ENCODE measurements at regions not wholly inside any gene's neighbourhood (a gene's known extent, or its start where the extent isn't known, plus 50 kb on each side); places are given as distances from the start of the nearest gene placed in this dataset.
"Not testable (repeated sequence)": the region's sequence is repeated elsewhere in the genome, so short reads cannot be mapped to it uniquely, and the experiment has no call there.

DNA sequence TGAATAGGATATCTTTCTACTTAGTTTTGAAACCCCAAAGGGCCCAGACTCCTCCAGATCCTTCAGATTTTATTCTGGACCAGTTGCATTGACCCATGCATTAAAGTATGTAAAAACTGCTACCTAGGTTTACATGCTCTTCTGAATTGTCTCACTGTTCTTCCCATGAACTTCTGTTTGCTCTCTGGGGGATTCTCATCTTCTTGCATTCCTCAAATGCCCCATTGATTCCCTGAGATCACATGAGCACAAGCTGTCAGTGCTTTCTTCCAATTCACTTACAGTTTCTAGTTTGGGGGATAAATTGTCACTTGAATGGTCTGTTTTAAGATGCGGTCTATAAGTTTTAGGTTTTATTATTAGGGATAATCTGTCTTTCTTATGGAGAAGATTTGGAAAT lies 188.9 kb upstream of the KIF2B start:
- no peak for DNase-seq (ENCODE audit: low read depth)

DNA sequence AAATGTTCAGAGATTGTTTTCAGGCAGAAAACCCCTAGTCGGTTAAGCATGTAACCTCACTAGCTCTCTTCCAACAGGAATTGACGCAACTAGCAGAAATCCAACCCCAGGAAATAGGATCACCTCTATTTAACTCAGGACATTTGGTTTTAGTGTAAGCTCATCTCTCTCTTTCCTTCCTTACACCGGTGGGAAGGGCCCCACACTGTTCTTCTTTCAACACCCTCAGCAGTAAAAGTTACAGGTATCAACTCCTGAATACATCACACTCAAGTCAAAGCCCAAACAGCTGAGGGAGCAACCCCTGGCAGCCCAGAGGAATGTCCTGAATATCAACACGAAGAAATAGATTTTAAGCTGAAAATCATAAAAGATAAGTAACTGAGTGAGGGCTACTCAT lies 191.2 kb upstream of the KIF2B start:
- DNase-seq (ENCODE audit: low read depth): no peak

DNA sequence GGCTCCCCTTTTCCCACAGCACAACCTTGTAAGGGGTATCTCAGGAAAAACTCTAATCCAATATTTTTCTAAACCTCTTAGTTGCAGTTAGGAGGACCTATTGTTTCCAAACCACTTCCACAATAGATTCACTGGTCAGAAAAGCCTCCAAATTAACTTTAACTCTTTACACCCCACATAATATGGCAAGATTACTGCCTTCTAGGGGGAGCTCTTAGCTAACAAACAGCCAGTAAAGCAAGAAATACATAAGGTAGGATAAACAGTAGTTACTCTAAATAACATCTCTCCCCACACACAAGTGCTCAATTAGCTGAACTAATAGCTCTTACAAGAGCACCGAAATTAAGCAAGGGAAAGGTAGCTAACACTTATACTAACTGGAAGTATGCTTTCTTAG lies 192.1 kb upstream of the KIF2B start:
- no peak for DNase-seq (ENCODE audit: low read depth)

DNA sequence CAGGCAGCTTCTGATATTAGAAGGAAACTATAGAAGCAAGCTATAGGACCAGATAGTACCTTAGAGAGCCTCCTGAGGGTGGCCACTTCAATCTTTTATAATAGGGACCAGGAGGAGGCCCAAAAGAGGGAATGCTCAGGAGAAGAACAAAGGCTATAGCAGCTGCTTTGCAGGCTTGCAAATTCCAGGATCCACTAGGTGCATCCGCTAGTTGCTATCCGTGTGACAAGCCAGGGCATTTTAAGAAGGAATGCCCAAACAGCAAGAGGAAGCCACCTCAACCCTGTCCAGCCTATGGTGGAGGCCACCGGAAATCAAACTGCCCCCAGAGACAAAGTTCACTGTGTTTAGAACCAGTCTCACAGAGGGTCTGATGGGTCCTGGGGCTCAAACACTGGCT lies 192.6 kb upstream of the KIF2B start:
- no peak for DNase-seq (ENCODE audit: low read depth)

DNA sequence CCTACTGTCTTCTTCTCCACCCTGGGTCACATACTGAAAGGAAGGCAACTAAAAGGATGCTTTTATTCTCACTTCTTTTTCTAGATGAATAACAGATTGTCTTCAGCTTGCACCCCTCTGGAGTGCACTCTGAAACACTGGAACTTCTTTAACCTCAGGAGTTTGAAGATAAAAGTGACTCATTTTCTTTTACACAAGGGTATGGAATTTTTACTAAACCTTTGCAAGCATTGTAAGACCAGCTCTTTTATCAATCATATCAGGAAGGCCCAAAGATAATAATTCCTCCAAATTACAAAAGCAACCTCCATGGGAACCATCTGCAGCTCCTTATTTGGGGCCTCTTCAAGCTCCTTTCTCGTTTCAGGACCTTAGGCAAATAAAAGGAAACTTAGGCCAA lies 193.5 kb upstream of the KIF2B start:
- DNase-seq (ENCODE audit: low read depth): peak; percentile 18

DNA sequence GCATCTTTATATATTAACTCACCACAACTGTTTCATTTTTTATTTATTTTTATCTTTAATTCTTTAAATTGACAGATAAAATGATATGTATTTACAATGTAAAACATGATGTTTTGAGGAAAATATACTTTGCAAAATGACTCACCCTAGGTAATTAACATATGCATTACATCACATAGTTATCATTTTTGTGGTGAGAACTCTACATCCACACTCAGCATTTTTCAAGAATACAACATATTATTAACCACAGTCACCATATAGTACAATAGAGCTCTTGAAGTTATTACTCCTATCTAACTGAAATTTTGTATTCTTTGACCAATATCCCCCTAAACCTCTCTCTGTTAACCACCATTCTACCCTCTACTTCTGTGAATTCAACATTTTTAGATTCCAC lies 194.7 kb upstream of the KIF2B start:
- peak; percentile 48 for DNase-seq (ENCODE audit: low read depth)

DNA sequence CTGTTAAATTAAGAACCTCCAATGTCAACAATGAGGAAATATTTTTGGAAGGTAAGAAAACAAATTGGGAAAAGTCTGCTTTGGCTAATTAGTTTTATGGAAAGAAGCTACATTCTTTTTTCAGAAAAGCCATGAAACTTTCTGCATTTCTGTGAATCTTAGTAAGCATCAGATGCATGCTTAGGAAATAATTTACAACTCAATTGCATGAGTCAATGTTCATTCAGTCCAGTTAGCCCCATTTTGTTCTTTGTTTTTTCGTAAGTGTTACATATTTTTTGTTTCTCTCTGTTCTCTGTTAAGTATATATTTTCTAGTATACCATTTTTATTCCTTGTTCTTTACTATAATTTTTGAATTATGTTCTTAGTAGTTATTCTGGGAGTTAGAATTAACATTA lies 195.2 kb upstream of the KIF2B start:
- DNase-seq (ENCODE audit: low read depth): peak; percentile 53

DNA sequence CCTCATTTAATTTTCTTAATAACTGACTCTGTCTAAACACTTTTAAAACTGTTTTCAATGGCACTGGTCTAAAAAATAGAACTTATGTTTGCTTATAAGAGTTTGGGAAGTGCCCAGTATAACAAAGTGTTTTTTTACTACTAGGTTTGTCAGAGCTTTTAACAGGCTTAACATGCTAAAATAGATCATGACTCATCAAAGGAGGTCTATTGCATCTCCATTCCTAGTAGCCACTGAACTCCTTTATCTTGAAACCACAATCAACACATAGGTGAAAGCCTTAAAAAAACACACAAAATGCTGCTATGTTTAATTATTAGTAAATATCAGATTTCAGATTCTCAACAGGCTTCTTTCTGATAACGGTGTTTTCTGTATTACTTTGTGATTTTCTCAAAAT lies 196.4 kb upstream of the KIF2B start:
- peak; percentile 66 for DNase-seq (ENCODE audit: low read depth)

DNA sequence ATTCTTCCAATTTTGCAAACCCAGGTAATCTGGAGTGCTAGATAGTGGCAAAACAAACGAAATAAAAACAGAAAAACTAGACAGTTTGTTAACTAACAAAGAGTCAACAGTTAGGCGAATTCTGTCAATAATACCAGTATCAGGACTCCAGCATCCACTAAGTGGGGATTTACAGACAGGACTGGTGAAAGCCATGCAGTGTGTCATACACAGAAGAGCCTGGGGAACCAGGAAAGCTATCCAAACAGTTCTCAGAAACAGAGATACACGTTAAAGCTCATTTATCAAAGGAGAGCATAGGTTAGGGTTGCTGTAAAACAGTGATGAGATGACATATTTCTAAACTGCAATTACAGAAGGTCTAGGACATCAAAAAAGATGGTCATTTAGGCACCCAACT lies 203.7 kb upstream of the KIF2B start:
- DNase-seq (ENCODE audit: low read depth): no peak

DNA sequence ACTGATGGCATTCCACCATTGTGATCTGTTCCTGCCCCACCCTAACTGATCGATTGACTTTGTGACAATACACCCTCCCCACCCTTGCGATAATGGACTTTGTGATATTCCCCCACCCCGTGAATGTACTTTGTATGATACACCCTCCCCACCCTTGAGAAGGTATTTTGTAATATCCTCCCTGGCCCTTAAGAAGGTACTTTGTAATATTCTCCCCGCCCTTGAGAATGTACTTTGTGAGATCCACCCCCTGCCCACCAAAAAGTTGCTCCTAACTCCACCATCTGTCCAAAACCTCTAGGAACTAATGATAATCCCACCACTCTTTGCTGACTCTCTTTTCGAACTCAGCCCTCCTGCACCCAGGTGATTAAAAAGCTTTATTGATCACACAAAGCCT lies 214.5 kb upstream of the KIF2B start:
- DNase-seq (ENCODE audit: low read depth): not testable (repeated sequence)

DNA sequence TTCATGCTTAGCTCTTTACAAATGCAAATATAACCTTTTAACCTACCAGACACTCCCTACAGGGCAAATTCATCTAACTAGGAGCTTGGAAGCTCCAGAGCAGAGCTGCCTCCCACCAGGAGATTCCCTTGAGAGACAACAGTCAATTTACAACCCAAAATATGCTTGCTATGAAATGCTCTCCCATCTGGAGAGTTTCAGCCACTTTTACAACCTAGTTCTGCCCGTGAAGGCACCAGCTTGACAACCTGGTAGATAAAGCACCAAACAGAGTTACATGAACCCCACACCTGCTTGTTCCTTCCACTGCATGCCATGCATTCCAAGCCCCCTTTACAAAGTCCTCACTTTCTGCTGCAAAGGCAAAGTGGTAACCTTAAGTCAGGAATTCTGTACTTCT lies 215.3 kb upstream of the KIF2B start:
- no peak for DNase-seq (ENCODE audit: low read depth)

DNA sequence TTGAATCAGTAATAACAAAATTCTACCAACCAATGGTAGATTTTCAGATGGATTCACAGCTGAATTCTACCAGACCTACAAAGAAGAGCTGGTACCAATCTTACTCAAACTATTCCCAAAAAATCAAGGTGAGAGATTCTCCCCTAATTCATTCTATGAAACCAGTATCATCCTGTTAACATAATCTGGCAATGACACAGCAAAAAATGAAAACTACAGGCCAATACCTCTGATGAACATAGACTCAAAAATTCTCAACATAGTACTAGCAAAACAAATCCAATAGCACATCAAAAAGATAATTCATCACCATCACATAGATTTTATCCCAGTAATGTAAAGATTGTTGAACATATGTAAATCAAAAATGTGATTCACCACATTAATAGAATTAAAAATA lies 234.4 kb upstream of the KIF2B start:
- no peak for DNase-seq (ENCODE audit: low read depth)

DNA sequence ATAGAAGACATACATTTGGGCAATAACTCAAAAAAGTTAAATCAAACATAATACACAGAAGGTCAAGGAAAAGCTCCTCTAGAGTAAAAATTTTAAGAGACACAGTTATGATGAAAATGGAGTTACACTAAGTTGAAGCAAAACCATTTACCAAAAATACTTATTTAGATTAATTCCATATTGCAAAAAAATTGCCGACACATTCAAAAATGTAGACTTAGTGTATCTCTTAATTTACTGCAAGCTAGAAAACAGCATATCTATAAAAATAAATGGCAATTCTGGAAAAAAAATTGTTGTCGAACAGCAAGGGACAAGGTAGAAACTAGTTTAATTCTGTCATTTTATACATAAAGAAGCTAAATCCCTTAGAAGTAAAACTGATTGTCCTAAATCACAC lies 248.7 kb upstream of the KIF2B start:
- no peak for DNase-seq (ENCODE audit: low read depth)

DNA sequence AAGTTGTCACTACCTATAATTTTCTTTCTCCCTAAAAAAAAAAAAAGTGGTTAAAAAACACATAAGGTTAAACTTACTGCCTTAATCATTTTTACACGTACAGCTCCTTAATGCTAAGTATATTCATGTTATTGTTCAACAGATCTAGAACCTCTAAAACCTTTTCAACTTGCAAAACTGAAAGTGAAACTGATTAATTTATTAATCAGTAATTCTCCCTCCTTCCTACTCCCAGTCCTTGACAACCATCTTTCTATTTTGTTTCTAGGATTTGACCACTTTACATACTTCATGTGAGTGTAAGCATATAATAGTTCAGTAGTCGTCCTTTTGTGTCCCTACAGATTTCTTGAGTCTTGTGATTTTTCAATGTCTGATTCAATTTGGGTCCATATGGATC lies 251.4 kb upstream of the KIF2B start:
- DNase-seq (ENCODE audit: low read depth): peak; percentile 2

DNA sequence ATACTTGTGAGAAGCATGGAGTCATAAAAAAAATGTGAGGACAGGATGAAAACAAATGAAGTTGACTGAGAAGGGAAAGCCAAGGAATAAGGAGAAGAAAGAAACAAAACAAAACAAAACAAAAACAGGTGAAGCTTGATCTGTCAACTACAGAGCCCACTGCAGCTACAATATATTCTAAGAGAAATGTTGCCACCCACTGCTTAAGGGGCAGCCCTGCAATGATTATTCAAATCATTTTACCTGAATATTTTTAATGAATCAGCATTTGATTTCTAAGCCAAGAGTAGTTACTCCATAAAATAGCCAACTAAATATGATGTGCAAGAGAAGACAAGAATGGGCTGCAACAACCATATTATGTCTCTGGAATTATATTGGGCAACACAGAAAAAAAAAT lies 252.0 kb upstream of the KIF2B start:
- DNase-seq (ENCODE audit: low read depth): no peak

DNA sequence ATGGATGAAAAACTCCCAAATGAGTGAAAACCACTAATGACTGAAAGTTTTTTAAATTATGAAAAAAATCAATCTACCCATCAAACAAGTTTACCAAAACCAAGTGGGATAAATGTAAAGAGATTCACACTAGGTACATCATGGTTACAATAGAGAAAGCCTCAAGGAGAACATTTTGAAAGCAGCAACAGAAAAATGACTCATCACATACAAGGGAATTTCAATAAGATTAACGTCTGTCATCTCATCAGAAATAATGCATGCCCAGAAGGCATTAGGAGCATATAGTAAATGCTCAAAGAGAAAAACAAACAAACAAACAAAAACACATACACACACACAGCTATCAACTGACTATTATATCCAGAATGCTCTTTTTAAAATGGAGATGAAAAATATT lies 261.8 kb upstream of the KIF2B start:
- no peak for DNase-seq (ENCODE audit: low read depth)

DNA sequence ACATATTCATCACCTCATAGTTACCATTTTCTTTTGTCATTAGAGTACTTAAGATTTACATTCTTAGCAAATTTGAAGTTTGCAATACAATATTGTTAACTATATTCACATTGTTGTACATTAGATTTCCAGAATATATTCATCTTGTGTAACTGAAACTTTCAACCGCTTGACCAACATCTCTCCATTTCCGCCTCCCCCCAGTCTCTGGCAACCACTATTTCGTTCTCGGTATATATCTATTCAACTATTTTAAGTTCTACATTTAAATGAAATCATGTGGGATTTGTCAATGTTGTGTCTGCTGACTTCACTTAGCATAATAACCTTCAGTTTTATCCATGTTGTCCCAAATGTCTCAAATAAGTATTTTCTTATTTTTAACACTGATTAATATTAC lies 274.5 kb upstream of the KIF2B start:
- DNase-seq (ENCODE audit: low read depth): no peak

DNA sequence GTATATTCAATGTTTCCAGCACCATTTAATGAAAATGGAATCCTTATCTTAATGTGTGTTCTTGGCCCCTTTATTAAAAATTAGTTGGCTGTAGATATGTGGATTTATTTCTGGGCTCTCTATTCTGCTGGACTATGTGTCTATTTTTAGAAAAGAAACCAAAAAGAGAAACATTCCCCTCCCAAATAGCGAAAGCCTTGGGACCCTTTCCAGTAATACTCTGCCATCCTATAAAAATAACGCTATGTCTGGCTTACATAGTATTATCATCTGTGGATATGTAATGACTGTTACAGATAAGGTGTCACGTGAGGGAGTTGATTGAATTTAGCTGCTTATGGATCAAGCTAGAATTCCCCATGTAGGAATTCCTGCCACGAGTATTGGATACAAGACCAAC lies 279.3 kb upstream of the KIF2B start:
- DNase-seq (ENCODE audit: low read depth): no peak

DNA sequence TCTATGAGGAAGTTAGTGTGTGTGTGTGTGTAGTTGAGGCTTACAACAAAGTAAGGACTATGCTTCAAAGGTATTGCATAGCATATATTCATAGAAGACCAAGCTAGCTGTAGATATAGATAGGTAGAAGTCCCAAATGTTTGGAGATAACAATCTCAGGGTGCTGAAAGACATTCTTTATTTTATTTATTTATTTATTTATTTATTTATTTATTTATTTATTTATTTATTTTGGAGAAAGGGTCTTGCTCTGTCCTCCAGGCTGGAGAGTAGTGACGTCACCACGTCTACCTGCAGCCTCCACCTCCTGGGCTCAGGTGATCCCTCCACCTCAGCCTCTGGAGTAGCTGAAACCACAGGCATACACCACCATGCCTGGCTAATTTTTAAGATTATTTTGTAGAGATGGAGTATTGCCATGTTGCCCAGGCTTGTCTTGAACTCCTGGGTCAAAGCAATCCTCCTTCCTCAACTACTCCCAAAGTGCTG lies 284.6 kb upstream of the KIF2B start:
- DNase-seq (ENCODE audit: low read depth): no peak

DNA sequence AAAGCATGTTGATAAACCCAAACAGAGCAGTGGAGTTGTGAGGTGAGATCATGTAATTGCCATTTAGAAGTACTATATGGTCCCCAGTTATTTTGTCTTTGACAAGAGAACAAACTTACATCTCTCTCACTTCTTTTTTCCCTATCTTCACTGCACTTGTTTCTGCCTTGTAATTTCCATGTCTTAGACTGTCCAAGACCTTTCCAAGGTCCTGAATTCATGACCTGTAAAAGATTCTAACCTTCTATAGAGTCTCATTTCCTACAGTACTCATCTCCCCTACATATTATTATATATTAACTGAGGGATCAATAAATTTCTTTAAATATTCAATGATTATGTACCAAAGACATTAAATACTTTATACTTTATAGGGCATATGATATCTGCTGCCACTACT lies 295.3 kb upstream of the KIF2B start:
- DNase-seq (ENCODE audit: low read depth): no peak

DNA sequence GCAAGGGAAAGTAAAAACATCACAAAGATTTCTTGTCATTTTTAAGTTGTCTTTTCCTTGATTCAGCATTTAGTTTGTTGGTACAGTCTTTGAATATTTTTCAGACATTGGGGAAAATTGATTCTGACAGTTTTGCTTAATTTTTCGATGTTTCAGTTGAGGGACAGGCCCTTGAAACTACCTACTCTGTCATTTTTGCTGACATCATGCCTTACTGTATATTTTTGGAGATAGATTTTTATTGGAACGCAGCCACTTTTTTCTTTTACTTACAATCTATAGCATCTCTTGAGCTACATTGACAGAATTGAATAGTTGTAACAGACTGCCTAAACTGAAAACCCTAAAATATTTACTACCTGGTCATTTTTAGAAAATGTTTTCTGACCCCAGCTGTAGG lies 297.1 kb upstream of the KIF2B start:
- DNase-seq (ENCODE audit: low read depth): no peak

DNA sequence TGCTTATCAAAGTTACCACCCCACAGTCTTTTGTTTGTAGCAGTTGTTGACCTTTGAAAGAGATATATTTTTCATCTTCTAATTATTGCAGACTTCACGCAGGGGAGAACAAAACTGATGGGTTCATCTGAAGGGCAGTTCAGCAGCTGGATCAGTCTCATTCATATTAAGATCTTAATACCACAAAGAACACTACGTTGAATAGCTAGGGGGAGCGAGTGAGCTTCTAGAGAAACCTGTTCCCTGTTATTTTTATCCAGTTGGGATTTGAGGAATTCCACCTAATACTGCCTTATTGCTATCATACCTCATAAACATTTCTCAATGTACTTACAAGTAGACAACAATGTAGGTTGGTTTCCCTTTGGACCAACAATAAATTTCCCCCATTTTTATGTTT lies 306.1 kb upstream of the KIF2B start:
- DNase-seq (ENCODE audit: low read depth): peak; percentile 13

DNA sequence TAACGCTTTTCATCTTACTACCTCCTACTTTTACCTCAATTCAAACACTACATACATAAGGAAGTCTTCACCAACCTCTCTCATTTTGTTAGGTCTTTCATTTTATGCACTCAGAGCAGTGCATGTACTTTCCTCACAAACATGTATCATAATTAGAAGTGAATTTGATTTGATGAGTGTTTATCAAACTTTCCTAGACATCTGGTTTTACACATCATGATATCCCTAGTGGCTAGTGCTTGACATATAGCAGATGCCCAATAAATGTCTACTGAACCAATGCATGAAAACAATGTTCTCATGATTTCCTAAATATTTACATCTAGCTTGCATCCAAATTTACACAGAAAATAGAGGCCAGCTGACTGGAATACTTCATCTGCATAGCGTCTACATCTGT lies 323.4 kb upstream of the KIF2B start:
- DNase-seq (ENCODE audit: low read depth): no peak

DNA sequence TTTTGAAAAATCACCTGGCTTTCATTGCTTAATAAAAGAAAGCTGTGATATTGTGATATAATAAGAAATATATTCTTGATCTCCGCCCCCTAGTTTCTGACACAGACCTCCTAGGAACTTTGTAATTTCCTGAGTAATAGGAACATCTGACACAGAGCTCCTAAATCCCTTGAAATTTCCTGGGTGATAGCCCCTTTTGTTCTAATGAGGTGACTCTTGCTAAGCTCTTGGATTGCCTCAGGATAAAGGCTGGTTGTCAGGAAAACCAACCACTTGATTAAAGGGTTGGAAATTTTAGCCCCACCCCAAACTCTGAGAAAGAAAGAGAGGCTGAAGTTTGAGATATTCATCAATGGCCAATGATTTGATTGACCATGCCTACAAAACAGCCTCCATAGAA lies 326.4 kb upstream of the KIF2B start:
- DNase-seq (ENCODE audit: low read depth): no peak

DNA sequence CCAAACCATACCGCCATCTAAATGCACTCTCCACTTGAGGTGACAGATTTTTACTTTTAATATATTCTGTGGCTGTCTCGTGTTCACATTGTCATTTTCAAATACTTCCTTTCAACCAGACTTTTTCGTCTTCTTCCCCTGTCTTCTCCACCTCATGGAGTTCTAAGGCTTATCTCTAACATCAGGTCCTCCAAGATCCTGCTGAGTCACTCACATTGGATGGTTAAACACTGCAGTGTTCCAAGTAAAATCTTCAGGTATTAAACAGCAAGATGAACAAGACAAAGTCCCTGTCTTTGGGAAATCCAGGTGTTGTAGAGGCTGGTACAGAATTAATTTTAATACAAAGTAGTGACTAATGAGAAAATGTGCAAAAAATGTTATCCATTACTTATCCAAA lies 330.2 kb upstream of the KIF2B start:
- DNase-seq (ENCODE audit: low read depth): no peak
